Ovary (tissue), 3 donors: ENCODE measurements at regions not wholly inside any gene's neighbourhood (a gene's known extent, or its start where the extent isn't known, plus 50 kb on each side); places are given as distances from the start of the nearest gene placed in this dataset.

ENCODE experiments used
- POLR2A ChIP-seq: fragments of 450-650 bp; IDR thresholded peaks from one replicate; pipeline ENCODE4 v1.6.1; 2017; ENCODE audit warnings: antibody characterized with exemption, mild to moderate bottlenecking, moderate library complexity
- TF ChIP-seq, protein P1 (sequence below), 3 donors: fragments of 450-650 bp in 2 of 3; fragments of 200-600 bp in 1 of 3; IDR thresholded peaks; one replicate each; pipeline versions ENCODE4 v1.5.1 to v1.8.0; 2016 to 2022; ENCODE audit warnings: antibody characterized with exemption in 3 of 3, mild to moderate bottlenecking in 1 of 3
- donor health status: DM: no; HTN: no; CAD: no.

DNA sequence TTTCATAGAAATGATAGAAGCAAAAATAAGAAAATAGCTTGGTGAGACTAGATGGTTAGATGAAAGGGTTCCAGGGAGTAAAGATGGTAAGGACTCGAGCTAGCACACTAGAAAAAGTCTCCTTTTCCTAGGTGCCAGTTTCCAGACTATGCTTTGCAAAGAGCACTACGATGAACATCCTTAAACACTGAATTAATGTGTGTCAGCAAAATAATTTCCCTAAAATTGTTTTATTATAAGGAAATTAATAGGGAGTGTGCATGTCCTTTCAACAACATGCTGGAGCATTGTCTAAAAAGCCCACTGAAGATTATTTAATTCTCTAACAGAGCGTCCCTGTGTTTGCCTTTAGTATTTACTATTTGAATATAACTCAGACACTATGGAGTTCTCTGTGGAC lies 107.4 kb upstream of the NDUFV2 start:
- TF ChIP-seq, protein P1, sequence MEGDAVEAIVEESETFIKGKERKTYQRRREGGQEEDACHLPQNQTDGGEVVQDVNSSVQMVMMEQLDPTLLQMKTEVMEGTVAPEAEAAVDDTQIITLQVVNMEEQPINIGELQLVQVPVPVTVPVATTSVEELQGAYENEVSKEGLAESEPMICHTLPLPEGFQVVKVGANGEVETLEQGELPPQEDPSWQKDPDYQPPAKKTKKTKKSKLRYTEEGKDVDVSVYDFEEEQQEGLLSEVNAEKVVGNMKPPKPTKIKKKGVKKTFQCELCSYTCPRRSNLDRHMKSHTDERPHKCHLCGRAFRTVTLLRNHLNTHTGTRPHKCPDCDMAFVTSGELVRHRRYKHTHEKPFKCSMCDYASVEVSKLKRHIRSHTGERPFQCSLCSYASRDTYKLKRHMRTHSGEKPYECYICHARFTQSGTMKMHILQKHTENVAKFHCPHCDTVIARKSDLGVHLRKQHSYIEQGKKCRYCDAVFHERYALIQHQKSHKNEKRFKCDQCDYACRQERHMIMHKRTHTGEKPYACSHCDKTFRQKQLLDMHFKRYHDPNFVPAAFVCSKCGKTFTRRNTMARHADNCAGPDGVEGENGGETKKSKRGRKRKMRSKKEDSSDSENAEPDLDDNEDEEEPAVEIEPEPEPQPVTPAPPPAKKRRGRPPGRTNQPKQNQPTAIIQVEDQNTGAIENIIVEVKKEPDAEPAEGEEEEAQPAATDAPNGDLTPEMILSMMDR (IDR thresholded peaks at IDR 0.05) = no peak
- no peak for TF ChIP-seq POLR2A
